NCI-H526 (cell line): ENCODE measurements at regions not wholly inside any gene's neighbourhood (a gene's known extent, or its start where the extent isn't known, plus 50 kb on each side); places are given as distances from the start of the nearest gene placed in this dataset.
"Not testable (repeated sequence)": the region's sequence is repeated elsewhere in the genome, so short reads cannot be mapped to it uniquely, and the experiment has no call there.

Experiments used
- DNase-seq, 2 experiments: peaks; one replicate each; lab custom pipeline; 2025; lab: John Stamatoyannopoulos, UW

DNA sequence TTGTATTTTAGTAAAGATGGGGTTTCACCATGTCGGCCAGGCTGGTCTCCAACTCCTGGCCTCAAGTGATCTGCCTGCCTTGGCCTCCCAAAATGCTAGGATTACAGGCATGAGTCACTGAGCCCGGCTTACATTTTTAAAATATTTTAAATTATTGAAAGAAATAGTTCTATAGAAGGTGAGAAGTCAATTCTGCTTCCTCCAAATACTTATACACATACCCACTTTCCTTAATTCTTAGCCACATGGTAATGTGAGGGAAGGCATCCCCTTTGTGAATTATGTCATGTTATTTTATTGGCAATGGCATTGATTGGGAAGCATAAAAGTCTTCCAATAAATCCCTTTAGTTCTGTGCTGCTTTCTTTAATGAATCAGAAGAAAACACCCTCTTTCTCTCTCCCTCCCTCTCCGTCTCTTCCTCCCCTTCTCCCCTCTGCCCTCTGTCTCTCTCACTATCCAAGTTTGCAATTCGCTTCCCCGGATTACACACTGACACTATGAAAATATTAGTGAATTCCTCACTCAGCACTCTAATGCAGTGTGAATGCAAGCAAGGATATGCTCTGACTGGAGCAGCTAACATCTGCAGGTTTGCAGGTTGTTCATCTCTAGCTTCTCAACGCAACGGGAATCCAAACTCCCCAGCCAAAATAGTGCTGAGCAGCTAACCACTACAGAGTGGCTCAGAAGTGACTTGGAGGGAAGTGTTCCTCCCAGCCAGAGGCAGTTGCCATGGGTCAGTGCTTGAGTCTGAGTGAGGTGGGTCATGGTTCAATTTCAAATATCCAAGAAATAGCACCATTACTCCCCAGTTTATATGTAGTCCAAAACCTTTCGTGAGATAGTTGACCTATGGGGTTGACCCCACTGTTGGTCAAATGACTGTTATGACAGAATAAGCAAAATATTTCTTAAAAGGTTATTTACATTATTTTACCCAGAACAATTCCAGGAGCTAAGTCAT, 77.8 kb upstream of the CD55 start:
- DNase-seq = no peak

DNA sequence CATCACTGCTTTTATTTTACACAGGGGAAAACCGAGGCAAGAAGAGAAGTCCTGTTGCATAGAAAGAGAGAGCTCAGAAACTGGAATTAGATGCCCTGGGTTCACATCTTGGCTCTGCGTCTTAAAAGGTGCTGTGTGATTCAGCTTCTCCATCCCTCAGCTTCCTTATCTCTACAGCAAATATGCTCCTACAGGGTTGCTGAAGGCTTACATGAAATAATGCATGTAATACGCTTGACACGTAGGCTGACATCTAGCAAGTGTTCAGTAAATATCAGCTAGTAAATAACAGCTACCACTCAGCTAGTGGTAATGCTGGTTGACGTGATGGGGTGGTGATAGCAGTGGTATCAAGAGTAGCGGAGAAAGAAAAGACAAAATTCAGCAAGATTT, 77.1 kb upstream of the CD55 start:
- no peak for DNase-seq

DNA sequence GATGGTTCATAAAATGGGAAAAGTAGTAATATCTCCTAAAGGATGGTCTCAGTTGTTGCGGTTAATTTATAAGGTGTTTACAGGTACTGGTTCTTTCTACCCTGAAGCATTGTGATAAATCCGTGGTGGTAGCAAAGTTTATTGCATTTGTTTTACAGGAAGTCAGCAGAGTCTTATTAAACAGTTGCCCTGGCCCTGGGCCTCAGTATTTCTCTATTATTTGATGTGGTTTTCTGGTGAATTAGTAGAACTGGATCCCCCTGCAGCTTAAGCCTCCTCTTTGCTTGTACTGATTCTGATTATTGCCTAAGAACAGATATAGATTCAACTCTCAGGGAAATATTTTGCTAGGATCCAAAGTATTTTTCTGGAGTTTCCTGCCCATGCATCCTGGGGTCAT, 76.4 kb upstream of the CD55 start:
- no peak for DNase-seq

DNA sequence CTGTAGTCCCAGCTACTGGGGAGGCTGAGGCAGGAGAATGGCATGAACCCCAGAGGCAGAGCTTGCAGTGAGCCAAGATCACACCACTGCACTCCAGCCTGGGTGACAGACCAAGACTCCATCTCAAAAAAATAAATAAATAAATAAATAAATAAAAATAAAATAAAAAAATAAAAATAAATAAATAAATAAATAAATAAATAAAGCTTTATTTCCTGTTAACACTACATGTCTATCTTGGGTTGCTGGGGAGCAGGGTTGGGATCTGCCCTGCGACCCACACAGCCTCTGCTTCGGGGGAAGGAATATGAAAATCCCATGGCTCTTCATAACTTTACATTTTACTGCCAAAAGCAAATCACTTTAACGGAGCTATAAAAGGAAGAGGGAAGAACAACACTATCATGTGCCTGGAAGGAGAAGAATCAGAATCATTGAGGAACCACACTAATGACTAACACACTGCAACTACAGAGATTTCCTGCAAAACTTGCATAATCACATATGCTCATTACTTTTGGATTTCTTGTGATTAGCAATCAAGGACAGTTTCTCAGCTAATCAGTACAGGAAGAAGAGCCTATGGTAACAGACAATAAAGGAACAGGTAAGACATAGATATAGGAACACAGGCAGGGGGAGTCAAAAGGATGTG, 72.8 kb upstream of the CD55 start:
- DNase-seq = no peak

DNA sequence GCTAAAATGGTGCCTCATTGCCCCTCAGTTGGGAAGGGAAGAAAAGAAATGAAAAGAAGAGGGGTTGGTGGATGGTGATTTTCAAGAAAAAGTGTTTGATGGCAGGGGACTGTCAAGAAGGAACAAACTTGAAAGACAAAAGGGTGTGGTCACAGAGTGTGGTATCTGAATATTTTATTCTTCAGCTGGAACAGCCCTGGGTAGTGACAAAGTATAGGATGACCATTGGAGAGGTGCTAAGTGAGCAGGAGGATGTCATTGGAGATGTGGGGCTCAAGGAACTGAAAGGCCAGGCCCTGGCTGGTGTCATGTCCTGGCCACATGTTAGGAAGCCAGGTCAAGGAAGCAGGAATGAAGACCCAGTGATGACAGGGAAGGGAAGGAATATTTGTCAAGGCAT, 71.0 kb upstream of the CD55 start:
- DNase-seq = no peak

DNA sequence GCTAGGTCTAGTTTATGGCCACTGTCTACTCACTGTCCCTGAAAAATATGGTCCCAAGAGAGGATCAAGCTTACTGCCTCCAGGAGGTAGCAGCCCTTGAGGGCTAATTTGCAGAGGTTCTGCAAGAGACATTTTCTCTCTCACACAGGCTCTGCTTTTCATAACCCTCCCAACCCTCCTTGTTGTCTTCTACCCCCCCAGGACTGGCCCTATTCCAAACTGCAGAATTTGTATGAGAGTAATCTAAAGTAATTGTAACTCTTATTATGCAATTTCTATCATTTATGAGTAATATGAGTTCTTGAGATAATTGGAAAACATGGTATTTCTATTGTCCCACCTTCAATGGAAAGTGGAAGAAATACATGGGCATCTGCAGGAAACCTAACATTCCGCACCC, 70.4 kb upstream of the CD55 start:
- DNase-seq = no peak

DNA sequence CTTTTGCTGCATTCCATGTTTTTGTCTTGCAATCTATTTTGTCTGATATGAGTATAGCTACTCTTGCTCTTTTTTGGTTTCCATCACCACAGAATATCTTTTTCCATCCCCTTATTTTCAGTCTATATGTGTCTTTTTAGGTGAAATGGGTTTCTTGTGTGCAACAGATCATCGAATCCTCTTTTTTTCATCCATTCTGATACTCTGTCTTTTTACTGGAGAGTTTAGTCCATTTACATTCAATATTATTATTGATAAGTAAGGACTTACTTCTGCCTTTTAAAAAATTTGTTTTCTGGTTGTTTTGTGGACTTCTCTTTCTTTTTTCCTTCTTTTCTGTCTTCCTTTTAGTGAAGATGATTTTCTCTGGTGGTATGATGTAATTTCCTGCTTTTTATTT, 64.6 kb upstream of the CD55 start:
- no peak for DNase-seq

DNA sequence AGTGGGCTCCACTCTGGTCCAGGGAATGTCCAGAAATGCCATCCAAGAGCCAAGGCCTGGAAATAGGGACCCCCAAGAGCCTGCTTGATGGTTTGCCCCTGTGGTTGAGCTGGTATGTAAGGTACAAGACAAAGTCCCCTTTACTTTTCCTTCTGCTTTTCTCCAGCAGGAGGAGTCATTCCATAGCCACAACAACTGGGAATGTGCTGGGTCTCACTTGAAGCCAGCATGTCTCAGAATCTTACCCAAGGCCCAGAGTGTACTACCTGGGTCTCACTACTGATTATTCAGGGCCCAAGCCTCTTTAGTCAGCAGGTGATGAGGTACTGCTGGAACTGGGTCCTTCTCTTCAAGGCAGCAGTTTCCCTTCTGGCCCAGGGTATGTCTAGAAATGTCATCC, 62.1 kb upstream of the CD55 start:
- peak in 1 of 2 experiments; percentile 2 for DNase-seq

DNA sequence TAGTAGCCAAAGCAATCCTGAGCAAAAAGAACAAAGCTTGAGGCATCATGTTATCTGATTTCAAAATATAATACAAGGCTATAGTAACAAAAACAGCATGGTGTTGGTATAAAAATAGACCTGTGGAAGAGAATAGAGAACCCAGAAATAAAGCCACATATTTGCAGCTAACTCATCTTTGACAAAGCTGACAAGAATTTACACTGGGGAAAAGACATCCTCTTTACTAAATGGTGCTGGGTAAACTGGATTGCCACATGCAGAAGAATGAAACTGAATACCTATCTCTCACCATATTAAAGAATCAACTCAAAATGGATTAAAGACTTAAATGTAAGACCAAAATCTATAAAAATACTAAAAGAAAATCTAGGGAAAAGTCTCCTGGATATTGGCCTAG, 59.5 kb upstream of the CD55 start:
- no peak for DNase-seq

DNA sequence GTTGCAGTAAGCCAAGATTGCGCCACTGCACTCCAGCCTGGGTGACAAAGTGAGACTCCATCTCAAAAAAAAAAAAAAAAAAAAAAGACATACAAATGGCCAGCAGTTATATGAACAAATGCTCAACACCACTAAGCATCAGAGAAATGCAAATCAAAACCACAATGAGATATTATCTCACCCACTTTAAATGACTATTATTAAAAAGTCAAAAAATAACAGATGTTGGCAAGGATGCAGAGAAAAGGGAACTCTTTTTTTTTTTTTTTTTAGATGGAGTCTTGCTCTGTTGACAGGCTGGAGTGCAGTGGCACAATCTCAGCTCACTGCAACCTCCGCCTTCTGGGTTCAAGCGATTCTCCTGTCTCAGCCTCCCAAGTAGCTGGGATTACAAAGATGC, 58.6 kb upstream of the CD55 start:
- not testable (repeated sequence) for DNase-seq

DNA sequence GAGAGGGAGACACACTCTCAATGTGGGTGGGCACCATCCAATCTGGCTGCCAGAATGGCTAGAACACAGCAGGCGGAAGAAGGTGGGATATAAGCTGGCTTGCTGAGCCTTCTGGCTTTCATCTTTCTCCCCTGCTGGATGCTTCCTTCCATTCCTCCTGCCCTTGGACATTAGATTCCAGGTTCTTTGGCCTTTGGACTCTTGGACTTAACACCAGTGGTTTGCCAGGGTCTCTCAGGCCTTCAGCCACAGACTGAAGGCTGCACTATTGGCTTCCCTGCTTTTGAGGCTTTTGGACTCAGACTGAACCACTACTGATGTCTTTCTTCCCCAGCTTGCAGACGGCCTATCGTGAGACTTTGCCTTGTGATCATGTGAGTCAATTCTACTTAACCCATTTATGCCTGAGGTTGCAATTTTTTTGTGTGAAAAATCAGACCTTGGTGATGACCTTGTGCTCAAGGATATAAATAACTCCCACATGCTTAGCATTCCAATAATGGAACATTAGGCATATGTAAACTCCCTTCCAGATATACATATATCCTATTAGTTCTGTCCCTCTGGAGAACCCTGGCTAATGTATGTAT, 56.7 kb upstream of the CD55 start:
- no peak for DNase-seq

DNA sequence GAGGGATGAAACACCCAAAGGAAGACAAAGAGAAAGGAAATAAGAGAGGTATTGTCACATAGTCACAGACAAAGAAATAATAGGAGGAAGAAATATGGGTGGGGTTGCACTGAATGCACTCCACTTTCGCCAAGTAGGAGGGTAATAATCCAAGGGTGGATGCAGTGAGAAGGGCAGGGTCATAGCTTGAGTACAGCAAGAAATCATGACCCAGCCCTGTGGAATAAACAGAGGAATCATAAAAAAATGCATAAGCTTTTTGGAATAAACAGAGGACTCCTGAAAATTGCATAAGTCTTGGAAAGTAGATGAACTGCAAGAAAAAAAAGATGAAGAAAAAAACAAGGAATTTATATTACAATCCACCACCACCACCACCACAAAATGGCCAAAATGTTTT, 53.1 kb upstream of the CD55 start:
- DNase-seq = no peak

DNA sequence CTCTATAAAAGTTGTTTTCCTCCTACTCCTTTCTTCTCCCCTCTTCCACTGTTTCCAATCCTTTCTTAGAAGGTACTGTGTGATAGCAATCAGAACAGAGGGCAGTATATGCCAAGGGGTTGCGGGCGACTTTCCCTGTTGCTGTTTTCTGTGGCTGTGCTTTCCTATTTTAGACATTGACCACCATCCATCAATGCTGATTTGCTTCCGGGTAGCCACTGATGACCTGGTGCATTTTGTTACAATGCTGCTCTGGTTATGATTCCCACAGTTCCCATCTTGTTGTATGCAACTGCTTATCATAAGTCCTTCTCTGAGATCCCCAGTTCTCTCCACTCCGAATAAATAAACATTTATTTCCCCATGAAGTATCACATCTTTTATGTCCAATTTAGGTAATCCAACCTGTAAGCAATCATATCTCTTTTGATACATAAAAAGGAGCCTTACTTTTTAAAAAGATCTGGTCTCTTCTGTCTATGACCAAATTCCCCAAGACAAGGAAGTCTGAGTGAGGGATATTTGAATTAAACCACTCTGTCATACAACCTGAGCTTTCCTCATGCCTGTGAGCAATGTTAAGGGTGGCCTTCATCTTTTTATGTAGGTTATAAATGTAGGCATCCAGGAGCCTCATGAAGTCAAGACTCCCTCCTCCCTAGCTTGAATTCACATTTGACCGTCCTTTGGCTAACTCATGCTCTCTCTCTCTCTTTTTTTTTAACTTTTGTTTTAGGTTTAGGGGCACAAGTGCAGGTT, 52.5 kb upstream of the CD55 start:
- no peak for DNase-seq
